ENCODE measurements at regions not wholly inside any gene's neighbourhood (a gene's known extent, or its start where the extent isn't known, plus 50 kb on each side); places are given as distances from the start of the nearest gene placed in this dataset.

GRCh38 chr2:126783341-126783740 lies 115.3 kb upstream of the TEX51 start:
- TF ChIP-seq, protein P1, sequence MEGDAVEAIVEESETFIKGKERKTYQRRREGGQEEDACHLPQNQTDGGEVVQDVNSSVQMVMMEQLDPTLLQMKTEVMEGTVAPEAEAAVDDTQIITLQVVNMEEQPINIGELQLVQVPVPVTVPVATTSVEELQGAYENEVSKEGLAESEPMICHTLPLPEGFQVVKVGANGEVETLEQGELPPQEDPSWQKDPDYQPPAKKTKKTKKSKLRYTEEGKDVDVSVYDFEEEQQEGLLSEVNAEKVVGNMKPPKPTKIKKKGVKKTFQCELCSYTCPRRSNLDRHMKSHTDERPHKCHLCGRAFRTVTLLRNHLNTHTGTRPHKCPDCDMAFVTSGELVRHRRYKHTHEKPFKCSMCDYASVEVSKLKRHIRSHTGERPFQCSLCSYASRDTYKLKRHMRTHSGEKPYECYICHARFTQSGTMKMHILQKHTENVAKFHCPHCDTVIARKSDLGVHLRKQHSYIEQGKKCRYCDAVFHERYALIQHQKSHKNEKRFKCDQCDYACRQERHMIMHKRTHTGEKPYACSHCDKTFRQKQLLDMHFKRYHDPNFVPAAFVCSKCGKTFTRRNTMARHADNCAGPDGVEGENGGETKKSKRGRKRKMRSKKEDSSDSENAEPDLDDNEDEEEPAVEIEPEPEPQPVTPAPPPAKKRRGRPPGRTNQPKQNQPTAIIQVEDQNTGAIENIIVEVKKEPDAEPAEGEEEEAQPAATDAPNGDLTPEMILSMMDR (IDR thresholded peaks at IDR 0.05 in 8 of 11, conservative IDR thresholded peaks at IDR 0.05 in 3 of 11) = no peak
- no peak for TF ChIP-seq POLR2AphosphoS5 (IDR thresholded peaks at IDR 0.05)
- no peak for TF ChIP-seq POLR2A (IDR thresholded peaks at IDR 0.05)
